Stimulated activated CD8-positive, alpha-beta memory T cell treated with anti-CD3 and anti-CD28 coated beads, Interleukin-12 subunit alpha, Interleukin-12 subunit beta, amount 100 ng/mL, for 24 hours (primary cell): ENCODE measurements at regions not wholly inside any gene's neighbourhood (a gene's known extent, or its start where the extent isn't known, plus 50 kb on each side); places are given as distances from the start of the nearest gene placed in this dataset.
A peak's percentile ranks its signal among the peaks of the same experiment; 100 is the strongest.
"Not testable (repeated sequence)": the region's sequence is repeated elsewhere in the genome, so short reads cannot be mapped to it uniquely, and the experiment has no call there.

ENCODE experiments used
- DNase-seq: peaks from one replicate; pipeline ENCODE4 v3.0.0-alpha.2; 2020; ENCODE audit errors: extremely low read depth

DNA sequence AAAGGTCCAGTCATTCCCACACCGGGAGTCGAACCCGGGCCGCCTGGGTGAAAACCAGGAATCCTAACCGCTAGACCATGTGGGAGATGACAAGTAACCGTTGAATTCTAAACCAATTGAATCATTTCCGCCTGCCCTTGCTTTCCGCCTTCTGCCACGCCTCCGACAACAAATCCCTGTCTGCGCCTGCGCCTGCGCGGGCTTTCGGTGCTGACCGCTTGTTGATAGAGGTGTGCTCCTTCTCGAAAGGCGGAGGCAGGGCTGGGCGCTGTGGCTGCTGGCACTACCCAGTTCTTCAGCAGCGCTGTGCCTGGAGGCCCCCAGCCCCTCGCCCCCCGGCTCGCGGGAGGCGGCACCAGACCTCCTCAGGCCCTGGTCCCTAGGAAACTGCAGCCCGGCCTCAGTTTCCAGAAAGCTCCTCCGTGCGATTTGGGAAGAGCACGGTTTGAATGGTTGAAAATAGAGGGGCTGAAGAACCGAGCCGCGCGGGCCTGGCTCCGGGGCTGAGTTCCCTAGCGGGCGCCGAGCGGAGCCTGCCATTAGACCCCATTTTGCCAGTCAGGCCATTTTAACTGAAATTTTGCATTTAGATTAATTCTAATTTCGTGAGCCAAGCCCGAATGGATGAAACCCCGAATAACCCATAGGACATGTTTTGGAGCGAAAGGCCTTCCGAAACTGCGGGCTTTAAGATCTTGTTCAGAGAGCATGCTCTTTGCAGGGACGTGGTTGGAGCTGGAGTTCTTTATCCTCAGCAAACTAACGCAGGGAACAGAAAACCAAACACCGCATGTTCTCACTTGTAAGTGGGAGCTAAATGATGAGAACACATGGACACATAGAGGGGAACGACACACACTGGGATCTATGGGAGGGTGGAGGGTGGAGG is 219.3 kb upstream of the ATP10A start:
- DNase-seq, result peak; percentile 89

DNA sequence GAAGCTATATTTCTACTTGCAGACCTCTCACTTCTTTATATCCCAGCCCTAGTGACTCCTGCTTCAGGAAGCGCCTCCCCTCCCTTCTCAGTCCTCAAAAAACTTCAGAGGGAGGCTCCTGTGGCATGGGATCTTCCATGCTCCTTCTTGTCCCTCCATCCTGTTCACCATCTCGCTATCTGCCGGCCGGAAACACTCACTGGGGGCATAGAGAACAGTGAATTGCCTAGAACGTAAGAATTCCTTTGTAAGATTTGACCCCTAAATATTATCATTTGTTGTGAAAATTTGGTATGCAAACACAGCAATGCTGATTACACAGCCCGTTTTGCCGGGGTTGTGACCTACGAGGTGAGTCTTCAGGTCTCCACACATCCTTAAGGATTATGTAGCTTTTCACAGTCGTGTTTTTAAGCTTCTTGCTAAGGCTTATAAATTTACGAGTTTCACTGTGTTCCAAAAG is 218.7 kb upstream of the ATP10A start:
- DNase-seq, result no peak

DNA sequence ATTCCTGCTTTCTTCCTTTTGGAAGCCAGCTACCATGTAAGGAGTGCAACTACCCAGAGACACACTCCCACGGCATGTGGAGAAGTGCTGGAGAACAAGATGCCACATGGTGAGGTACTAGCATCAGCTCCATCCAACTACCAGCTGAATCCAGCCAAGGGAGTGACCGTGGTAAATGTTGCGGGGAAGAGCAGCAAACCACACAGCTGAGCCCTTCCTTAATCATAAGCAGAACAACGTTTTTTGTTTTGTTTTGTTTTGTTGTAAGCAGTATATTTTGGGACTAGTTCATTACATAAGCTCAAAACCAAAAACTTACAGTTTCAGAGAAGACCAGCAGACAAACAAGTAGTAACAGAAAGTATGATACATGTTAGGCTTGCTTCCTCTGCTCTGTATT is 212.6 kb upstream of the ATP10A start:
- no peak for DNase-seq

DNA sequence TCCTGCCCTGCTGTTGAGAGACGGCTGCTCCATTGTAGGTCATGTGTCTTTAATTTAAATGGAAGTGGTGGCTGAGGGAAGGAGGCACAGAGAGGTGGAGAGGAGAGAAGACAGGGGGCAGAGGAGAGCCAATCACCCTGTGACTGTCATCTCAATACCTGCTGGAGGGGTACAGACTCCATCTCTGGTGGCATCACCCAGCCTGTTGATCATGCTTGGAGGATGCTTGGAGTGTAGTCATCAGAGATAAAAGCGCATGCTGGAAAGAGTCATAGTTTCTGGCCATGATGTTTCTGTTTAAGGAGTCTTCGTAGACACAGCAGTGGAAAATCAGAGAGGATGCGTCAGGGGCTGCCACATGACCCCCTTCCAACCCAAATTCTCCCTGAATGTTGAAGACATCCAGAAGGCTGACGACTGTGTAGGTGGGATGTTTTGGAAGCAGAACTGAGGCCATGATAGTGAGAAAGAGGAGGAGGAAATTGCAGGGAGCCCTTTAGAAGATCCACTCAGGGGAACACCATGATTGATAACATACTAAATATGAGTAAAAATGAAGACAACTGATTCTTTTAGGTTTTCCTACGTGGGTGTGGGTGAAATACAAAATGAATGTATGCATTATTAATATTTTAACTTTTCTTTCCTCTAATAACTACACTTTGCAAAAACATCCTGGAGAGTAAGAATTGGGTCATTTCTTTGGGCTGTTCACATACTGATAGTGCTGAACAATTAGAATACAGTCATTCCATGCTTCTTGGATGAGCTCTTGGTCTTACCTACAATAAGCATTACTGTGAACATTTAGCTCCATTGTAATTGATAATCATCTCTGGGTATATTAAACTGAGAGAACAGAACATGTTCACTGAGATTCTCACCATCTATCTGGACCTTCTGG is 210.6 kb upstream of the ATP10A start:
- DNase-seq, result no peak

DNA sequence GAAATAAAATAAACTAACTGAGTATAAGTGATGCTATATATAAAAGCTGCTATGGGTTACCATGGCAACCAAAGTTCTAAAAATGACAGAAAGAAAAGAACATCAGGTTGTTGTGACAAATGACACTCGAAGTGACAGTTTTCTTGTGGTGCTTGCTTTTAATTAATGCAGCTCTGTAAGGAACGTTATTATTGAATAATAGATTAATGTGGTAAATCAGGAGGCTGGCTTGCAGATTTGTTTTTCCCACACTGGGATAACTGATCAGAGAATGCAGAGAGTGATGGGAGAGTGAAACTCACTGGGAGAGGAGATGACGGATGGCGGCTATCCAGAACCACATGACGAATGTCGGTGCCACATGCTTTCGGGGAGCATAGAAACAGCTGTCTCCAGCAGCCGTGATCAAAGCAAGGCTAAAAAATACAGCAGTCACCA is 207.0 kb upstream of the ATP10A start:
- DNase-seq, result no peak

DNA sequence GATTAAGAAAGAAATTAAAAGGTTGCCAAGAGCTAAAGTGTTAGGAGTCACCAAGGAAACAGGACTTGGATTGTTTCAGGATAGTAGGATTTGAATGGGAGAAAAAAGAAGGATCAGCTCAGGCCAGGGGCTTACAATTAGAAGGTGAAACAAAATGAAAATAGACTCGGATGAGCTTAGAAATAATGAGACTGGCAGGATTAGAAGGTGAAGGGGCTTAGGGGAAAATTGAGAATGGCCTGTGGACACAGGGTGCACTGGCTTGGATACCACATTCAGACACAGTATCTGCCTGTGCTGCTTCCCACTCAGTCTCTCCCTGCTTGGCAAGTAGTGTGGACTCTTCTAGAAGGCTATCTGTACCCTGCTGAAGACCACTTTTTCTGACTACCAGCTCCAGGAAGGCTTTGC is 206.1 kb upstream of the ATP10A start:
- DNase-seq, result no peak

DNA sequence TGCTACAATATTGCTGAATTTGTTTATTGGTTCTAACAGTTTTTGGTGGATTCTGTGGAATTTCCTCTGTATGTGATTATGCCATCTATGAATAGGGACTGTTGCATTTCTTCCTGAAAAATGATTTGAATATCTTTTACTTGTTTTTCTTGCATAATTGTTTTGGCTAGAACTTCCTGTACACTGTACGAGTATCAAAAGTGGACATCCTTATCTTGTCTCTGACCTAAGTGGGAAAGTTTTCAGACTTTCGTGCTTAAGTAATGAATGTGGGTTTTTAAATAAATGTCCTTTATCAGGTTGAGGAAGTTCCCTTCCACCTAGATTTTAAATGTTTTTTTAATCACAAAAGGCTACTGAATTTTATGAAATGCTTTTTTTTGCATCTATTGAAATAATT is 203.8 kb upstream of the ATP10A start:
- no peak for DNase-seq

DNA sequence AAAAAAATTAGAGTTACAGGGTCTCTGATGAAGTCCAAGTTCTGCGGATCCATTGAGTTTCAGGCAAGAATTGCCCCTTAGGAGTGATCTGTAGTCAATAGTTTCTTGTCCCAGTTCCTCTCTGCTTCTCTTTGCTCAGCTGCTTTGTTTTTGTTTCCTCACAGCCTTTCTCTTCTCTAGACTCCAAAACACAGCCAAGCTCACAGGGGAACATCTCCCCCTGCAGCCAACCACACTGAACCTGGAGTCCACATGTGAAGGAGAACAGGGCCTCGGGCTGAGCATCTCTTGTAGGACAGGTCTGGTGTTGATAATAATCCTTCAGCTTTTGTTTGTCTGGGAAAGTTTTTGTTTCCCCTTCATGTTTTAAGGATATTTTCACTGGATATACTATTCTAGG is 202.6 kb upstream of the ATP10A start:
- DNase-seq, result no peak

DNA sequence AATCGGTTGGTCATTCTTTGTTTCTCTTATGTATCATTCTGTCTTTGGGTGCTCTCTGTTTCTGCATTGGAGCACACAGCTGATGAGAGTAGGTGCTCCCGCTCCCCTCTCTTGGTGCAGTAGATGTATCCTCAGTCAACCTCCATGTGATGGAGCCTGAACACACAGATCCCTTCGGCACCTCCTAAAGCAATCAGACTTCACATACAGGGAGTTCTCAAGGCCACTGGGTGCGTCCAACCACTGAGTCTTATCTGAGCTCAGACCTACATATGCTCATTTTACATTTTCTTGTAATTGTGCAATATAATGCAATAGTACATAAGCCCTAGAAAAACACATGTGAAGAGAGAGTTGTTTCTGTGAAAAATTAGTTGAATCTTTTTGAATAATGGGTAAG is 198.1 kb upstream of the ATP10A start:
- no peak for DNase-seq

DNA sequence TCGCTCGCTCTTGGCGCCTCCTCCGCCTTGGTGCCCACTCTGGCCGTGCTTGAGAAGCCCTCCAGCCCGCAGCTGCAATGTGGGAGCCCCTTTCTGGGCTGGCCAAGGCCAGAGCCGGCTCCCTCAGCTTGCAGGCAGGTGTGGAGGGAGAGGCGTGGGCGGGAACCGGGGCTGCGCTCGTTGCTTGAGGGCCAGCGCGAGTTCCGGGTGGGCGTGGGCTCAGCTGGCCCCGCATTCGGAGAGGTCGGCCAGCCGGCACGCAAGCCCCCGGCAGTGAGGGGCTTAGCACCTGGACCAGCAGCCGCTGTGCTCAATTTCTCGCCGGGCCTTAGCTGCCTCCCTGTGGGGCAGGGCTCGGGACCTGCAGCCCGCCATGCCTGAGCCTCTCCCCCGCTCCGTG is 193.6 kb upstream of the ATP10A start:
- not testable (repeated sequence) for DNase-seq

DNA sequence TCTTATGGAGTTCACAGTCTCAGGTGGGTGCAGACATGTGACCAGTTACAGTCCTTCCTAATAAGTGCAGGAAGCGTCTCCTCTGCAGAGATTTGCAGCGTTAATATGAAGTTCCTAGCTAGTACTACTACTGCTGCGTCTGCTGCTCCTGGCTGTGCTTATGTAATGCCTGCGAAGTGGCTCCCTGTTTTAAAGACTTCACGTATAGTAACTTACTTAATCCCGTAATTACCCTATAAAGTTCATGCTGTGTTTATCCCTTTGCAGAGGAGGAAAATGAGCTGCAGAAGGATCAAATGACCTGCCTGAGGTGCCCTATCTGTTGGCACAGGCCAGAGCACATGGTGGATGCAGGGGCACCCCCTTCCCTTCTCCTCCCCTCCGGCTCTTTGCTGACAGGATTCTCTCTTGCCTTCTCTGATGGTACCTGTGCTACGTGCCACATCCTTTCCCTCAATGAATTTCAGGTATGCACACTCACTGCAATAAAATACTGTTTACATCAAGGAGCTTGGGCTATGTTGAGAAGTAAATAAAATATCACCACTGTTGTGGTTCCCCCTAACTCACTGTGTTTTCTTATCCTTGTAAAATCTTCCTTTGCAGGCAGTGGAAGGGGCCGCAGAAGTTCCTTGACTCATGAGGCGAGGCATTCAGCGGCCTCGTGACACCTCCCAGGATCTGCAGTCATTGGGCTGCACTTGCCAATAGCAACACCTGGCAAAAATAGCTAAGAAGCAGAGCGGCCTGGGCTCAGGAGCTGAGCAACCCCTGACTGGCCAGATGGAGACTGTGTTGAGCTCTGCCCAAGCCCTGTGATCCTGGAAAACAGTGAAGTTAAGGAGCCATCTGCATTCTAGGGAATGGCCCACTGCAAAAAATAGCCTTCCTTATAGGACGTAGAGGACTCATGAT is 188.9 kb upstream of the ATP10A start:
- no peak for DNase-seq

DNA sequence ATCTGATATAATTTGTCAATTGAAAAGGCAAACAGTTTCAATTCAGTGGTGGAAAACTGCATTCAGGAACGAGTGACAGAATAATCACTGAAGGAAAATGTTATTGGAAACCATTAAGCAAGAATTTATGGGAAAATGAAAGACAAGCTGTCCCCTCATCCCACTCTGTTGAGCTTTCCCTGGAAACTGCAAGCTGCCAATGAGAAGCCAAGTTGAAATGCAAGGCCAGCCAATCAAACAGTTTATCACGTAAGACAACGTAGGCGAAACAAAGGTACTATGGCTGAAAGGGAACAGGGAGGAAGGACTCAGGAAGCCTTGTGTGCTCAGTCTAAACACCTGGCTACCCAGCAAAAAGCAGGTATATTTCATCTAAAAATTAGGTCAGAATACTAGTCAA is 187.9 kb upstream of the ATP10A start:
- DNase-seq, result no peak

DNA sequence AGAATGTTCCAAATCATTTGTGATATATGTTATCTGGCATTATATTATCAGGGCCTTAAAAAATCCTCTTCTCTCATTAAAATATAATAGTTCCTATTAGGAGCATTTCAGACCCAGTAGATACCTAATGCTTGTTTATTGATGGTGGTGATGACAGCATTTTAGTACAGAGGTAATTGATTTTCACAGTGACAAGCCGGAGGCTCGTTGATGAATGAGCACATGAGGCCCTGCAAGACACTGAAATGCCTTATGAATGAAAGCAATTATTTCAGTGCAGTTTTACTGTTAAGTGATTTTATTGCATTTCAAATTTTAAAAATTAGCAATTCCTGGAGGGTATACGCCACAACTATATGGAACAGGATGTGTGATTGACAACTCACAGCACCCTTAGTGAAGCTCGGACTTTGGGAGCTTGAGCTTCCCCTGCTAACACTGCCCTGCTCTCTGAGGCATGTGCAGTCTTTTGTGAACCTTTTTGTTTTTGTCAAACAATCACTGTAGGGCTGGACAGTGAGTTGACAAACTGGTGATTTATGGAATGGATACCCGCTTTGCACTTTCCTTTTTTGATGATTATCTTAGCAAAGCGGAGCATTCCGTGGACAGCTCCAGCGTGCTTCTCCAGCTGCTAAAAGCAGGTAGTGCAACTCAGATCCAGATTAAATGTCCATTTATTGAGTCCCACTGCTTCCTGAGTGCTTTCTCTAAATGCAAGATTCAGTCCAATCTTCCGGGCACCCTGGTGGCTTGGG is 187.0 kb upstream of the ATP10A start:
- DNase-seq, result no peak

DNA sequence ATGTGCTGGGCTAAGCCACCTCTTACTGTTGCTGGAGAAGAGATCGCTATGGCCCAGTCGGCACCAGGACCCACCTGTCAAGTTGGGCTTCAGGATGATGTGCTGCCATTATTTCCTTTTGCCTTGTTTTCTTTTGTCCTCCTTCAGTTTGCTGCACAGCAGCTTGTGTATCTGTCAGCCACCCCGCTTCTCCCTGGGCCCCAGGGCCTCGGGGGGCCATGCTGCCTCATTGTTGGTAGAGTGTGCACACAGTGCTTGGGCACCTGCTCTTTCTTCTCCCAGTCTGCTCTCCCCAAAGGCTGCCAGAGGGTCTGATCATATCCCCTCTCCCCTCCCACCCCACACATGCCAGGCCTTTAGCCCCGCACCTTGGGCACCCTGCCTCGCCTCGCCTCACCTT is 185.5 kb upstream of the ATP10A start:
- no peak for DNase-seq

DNA sequence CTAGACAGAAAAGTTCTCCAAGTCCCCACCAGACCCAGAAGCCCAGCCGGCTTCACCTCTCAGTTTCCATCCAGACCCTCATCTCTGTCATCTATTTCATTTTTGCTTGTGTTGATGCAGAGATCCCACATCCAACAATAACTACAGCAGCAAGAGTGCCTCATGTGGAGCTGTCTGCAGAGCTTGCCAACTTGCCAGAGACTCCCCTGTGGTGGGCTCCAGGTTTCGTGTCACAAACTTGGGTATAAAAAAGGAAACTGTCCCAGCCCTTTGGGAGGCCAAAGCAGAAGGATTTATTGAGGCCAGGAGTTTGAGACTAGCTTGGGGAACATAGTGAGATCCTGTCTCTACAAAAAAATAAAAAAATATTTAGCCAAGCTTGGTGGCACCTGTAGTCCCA is 182.4 kb upstream of the ATP10A start:
- no peak for DNase-seq

DNA sequence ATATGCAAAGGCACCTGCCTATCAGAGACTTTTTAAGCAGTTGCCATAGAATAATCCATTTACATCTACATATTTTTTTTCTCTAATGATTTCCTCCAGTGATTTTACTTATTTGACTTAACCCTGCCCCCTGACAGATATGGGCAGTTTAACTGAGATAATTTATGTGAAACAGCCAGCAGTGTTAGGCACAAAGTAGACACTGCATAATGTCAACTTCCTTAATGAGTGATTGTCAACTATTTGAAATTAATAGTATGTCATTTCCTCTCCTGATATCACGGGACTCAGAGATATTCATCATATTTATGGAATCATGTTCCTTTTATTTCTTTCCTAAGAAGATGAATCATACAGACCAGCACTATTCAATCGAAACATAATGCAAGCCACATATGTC is 179.9 kb upstream of the ATP10A start:
- no peak for DNase-seq

DNA sequence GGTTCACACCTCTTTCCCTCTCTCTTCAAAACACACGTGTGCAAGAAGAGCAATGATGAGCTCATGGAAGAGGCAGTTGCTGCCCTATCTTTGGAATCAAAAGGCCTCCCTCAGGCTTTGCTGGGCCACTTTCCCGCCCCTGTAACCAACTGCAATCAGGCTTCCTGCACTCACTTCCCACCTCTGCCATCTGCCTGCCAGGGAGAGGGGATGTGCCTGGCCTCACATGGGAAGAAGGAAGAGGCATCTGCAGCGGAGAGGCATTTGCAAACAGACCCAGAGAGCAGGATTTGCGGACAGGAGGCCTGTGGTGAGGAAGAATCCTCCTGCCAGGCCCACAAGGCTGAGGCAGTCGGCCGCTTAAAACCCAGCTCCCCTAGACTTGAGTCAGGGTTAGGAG is 175.6 kb upstream of the ATP10A start:
- no peak for DNase-seq

DNA sequence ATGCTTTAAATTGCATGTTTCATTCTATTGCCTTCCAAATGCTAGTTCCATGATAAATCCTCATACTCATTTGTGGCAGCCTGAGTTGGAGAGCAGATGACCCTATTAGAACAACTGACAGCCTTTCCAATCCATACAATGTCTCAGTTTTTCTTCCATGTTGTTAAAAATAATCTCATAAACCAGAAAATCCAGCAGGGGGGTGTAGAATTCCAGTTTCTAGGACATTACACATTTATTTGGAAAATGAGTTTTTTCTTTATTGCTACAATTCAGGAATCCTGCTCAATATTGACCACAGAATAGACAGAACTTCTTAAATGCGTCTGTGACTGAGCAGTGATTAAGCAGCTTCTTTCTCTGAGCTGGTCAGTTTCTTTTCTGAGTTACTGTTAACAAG is 174.2 kb upstream of the ATP10A start:
- no peak for DNase-seq

DNA sequence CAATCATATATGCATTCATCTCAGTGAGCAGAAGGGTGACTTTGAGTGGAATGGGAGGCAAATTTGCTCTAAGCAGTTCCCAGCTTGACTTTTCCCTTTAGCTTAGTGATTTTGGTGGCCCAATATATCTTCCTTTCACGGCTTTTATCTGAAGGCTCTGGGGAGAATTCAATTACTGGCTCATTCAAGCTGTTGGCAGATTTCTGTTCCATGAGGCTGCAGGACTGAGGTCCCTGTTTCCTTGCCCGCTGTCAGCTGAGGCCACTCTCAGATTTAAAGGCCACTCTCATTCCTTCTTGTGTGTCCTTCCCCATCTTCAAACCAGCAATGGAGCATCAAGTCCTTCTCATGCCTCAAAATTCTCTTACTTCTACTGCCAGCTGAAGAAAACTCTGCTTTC is 170.4 kb upstream of the ATP10A start:
- no peak for DNase-seq

DNA sequence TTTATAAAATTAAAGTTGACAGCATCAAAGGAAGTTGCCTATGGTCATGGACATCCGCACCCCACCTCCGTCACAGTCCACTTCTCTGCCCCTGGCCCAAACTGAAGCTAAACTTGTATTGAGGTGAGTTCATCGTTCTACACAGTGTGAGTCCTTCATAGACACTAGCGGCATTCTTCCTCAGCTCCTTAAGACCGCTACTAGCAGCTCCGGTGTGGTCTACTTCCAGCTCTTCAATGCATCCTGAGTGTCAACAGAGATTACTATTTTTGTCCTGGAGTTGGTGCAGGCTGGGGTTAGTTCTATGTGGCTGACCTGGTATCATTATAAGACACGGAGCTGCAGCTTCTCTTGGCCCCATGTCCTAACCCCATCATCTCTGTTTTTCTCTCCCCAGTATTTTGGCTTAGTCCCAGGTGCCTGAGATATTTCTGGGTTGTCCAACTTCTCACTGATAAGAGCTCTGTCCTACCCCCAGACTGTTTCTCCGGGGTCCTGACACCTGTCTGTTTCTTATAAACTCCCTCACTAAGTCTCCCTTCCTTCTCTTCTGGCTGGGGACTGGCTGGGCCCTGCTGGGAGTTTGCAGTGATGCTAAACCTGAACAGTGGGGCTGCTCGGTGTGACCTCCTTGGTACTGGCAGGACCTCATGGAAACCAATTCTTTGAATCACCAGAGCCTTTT is 169.2 kb upstream of the ATP10A start:
- no peak for DNase-seq
